Inflammatory macrophage treated with lipopolysaccharide for 4 hours (primary cell): ENCODE measurements at regions not wholly inside any gene's neighbourhood (a gene's known extent, or its start where the extent isn't known, plus 50 kb on each side); places are given as distances from the start of the nearest gene placed in this dataset.

Experiments
- DNase-seq: peaks from one replicate; pipeline ENCODE4 v3.0.0-alpha.2; 2020

- no peak for DNase-seq
Measured at GRCh38 chr13:103178986-103179943, 113.0 kb upstream of the SLC10A2 start.

- DNase-seq = no peak
Measured at GRCh38 chr13:103174966-103175365, 108.7 kb upstream of the SLC10A2 start.

- no peak for DNase-seq
Measured at GRCh38 chr13:103168901-103169508, 102.8 kb upstream of the SLC10A2 start.

GRCh38 chr13:103164251-103164650 is 98.0 kb upstream of the SLC10A2 start:
- DNase-seq = no peak

- no peak for DNase-seq
Measured at GRCh38 chr13:103161476-103161875, 95.3 kb upstream of the SLC10A2 start.

GRCh38 chr13:103157434-103158145 is 91.4 kb upstream of the SLC10A2 start:
- no peak for DNase-seq

GRCh38 chr13:103157016-103157415 is 90.8 kb upstream of the SLC10A2 start:
- no peak for DNase-seq

GRCh38 chr13:103156346-103156998 is 90.3 kb upstream of the SLC10A2 start:
- no peak for DNase-seq

GRCh38 chr13:103153466-103153865 is 87.2 kb upstream of the SLC10A2 start:
- no peak for DNase-seq

- DNase-seq = no peak
Measured at GRCh38 chr13:103147961-103148360, 81.7 kb upstream of the SLC10A2 start.

- DNase-seq = no peak
Measured at GRCh38 chr13:103145442-103145841, 79.2 kb upstream of the SLC10A2 start.

GRCh38 chr13:103143432-103143831 is 77.2 kb upstream of the SLC10A2 start:
- DNase-seq = no peak

- no peak for DNase-seq
Measured at GRCh38 chr13:103142151-103142550, 75.9 kb upstream of the SLC10A2 start.

GRCh38 chr13:103140001-103140671 is 73.9 kb upstream of the SLC10A2 start:
- DNase-seq = no peak

GRCh38 chr13:103134271-103134670 is 68.1 kb upstream of the SLC10A2 start:
- no peak for DNase-seq

- DNase-seq = no peak
Measured at GRCh38 chr13:103133556-103133955, 67.3 kb upstream of the SLC10A2 start.

- DNase-seq = no peak
Measured at GRCh38 chr13:103130681-103131210, 64.5 kb upstream of the SLC10A2 start.

GRCh38 chr13:103130146-103130545 is 63.9 kb upstream of the SLC10A2 start:
- DNase-seq = no peak
